Sigmoid colon (tissue), 6 donors: ENCODE measurements at regions not wholly inside any gene's neighbourhood (a gene's known extent, or its start where the extent isn't known, plus 50 kb on each side); places are given as distances from the start of the nearest gene placed in this dataset.

Experiments
- DNase-seq: peaks from one replicate; pipeline ENCODE4 v3.0.0-alpha.2; 2019
- H3K27ac ChIP-seq, 4 donors: fragments of 200-600 bp; sonication (generic); one replicate each; pipeline ENCODE4 v1.5.1; 2016 to 2019; ENCODE audit warnings: mild to moderate bottlenecking in 1 of 4
- H3K27me3 ChIP-seq, 3 donors: fragments of 200-600 bp; sonication (generic); one replicate each; pipeline ENCODE4 v1.5.1; 2019; ENCODE audit warnings: mild to moderate bottlenecking in 1 of 3
- H3K36me3 ChIP-seq, 4 donors: fragments of 200-600 bp; sonication (generic); one replicate each; pipeline ENCODE4 v1.5.1; 2016 to 2019
- H3K4me1 ChIP-seq, 4 donors: fragments of 200-600 bp; sonication (generic); one replicate each; pipeline ENCODE4 v1.5.1; 2017 to 2019
- H3K4me3 ChIP-seq, 4 donors: fragments of 200-600 bp; sonication (generic); one replicate each; pipeline ENCODE4 v1.5.1; 2017 to 2019; ENCODE audit warnings: mild to moderate bottlenecking in 2 of 4, moderate library complexity in 1 of 4
- H3K9me3 ChIP-seq, 4 donors: fragments of 200-600 bp in 3 of 4; sonication (generic) in 3 of 4; one replicate each; pipeline versions ENCODE4 v1.5.1 to v1.6.1; 2013 to 2019
- EP300 ChIP-seq, 4 donors: sonication (generic); formaldehyde crosslinking; IDR thresholded peaks; one replicate each; pipeline ENCODE4 v1.6.1; 2017; ENCODE audit warnings: antibody characterized with exemption in 4 of 4
- POLR2A ChIP-seq, 2 donors: fragments of 450-650 bp; IDR thresholded peaks; one replicate each; pipeline ENCODE4 v1.6.1; 2016; ENCODE audit warnings: antibody characterized with exemption in 2 of 2, mild to moderate bottlenecking in 2 of 2, moderate library complexity in 2 of 2
- POLR2AphosphoS5 ChIP-seq, 4 donors: sonication (generic); formaldehyde crosslinking; IDR thresholded peaks; one replicate each; pipeline ENCODE4 v1.6.1; 2017; ENCODE audit warnings: antibody characterized with exemption in 4 of 4
- WGBS, 2 donors: extraction: QIAGEN DNeasy Blood & Tissue Kit; methylation state at CpG; one replicate each; pipeline ENCODE4 v1.1.7; 2013; 5-methylcytosine and 5-hydroxymethylcytosine counted together
- intact Hi-C: fragments of 100-400 bp; cut with DNase I; formaldehyde crosslinking; loops from one replicate; pipeline ENCODE4 v1.15.1; 2023
- TF ChIP-seq, protein P1 (sequence below), 4 experiments: fragments of 450-650 bp in 3 of 4; fragments of 200-600 bp in 1 of 4; IDR thresholded peaks; one replicate each; pipeline ENCODE4 v1.5.1; 2016 to 2019; ENCODE audit warnings: antibody characterized with exemption in 4 of 4, mild to moderate bottlenecking in 3 of 4, moderate library complexity in 2 of 4
- donor health status: healthy with polysubstance abuse.
- donor health status: healthy.

- H3K27me3 ChIP-seq = no peaks in the 10 kb centered on the region
- H3K27ac ChIP-seq = no peak overlapping the region
- H3K9me3 ChIP-seq = no peaks in the 10 kb centered on the region
- no peak overlapping the region for H3K4me3 ChIP-seq
- intact Hi-C loops = no loop called here
- DNase-seq = no peak
- no peaks in the 10 kb centered on the region for H3K36me3 ChIP-seq
- H3K4me1 ChIP-seq = no peaks in the 10 kb centered on the region
- WGBS, 2 donors = 88 to 90% methylated on average over 4 of the region's 4 CpGs
- no peak for TF ChIP-seq POLR2AphosphoS5 (IDR thresholded peaks at IDR 0.05)
These were observed 175.4 kb upstream of the S100G start for GRCh38 chrX:16474511-16474910.

DNA sequence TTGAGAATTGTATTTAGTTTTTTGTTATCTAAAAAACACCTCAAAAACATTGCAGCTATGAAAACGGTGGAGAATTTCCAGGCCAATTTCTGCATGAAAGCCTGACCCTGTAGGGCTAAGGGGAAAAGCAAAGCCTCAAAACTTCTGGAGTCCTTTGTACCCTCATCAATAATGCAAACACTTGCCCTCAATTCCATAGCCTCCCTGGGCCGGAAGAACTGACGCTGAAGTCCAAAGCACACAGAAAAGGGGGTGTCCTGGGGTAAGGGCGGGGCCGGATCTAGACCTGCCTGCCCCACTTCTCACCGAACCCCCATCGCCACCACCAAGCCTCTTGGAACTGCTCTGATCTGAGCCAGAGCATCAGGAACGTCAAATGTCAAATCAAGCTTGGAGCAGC, 173.9 kb upstream of the S100G start:
- 82 to 88% methylated on average over 8 of the region's 8 CpGs for WGBS, 2 donors
- Histone ChIP-seq H3K27me3 (no peaks in the 10 kb centered on the region), H3K9me3 (no peaks in the 10 kb centered on the region), H3K36me3 (no peaks in the 10 kb centered on the region), H3K4me3 (no peak overlapping the region), H3K27ac (no peak overlapping the region), H3K4me1 (no peaks in the 10 kb centered on the region)
- intact Hi-C loops = no loop called here
- TF ChIP-seq EP300 (IDR thresholded peaks at IDR 0.05) (no peak), POLR2A (IDR thresholded peaks at IDR 0.05) (no peak), POLR2AphosphoS5 (IDR thresholded peaks at IDR 0.05) (no peak)
- TF ChIP-seq, protein P1, sequence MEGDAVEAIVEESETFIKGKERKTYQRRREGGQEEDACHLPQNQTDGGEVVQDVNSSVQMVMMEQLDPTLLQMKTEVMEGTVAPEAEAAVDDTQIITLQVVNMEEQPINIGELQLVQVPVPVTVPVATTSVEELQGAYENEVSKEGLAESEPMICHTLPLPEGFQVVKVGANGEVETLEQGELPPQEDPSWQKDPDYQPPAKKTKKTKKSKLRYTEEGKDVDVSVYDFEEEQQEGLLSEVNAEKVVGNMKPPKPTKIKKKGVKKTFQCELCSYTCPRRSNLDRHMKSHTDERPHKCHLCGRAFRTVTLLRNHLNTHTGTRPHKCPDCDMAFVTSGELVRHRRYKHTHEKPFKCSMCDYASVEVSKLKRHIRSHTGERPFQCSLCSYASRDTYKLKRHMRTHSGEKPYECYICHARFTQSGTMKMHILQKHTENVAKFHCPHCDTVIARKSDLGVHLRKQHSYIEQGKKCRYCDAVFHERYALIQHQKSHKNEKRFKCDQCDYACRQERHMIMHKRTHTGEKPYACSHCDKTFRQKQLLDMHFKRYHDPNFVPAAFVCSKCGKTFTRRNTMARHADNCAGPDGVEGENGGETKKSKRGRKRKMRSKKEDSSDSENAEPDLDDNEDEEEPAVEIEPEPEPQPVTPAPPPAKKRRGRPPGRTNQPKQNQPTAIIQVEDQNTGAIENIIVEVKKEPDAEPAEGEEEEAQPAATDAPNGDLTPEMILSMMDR (IDR thresholded peaks at IDR 0.05) = no peak
- DNase-seq = no peak

DNA sequence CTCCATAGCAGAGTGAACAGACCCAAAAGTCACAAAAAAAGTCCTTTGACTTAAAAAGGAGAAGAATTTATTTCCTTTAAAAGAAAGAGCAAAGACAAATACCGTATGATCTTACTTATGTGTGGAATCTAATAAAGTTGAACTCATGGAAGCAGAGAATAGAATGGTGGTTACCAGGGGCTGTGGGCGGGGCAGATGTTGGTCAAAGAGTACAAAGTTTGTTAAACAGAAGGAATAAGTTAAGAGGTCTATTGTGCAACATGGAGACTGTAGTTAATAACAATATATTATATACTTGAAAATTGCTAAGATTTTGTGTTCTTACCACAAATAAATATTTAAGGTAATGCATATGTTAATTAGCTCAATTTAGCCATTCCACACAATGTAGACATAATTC, 173.3 kb upstream of the S100G start:
- DNase-seq = no peak
- Histone ChIP-seq H3K4me3 (no peak overlapping the region), H3K9me3 (no peaks in the 10 kb centered on the region), H3K4me1 (no peaks in the 10 kb centered on the region), H3K27me3 (no peaks in the 10 kb centered on the region), H3K27ac (no peak overlapping the region), H3K36me3 (no peaks in the 10 kb centered on the region)
- intact Hi-C loops = no loop called here
- TF ChIP-seq, protein P1 (IDR thresholded peaks at IDR 0.05) = no peak
- TF ChIP-seq POLR2AphosphoS5 (IDR thresholded peaks at IDR 0.05) (no peak), EP300 (IDR thresholded peaks at IDR 0.05) (no peak), POLR2A (IDR thresholded peaks at IDR 0.05) (no peak)
- WGBS, 2 donors = 71 to 89% methylated on average over 2 of the region's 2 CpGs

DNA sequence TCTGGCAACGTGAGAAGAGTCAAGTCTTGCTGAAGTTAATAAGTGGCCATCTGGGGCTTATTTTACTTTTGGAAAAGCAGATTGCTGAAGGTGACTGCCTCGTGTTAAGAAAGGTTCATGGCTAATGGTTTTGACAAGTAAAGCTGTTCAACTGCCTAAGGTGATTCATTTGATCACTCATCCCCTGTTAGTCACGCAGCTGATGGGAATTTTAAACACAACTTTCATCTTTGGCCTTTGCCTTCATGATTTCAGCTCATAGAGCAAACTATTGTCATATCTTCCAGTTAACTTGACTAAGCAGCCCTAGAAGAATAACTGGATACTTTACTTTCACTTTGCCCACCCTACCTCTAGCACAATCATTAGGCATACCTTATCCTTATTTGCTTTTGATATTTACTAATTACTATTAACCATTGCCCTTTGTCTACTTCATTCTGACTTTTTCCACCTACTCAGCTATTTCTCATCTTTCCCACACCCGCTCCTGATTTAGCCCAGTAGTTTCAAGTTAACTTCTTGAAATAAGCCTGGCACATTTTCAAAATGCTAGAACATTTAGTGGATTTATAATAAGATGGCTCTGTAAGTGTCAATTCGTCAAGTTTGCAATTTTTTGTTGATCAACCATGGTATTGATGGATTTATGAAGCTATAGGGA, 170.6 kb upstream of the S100G start:
- H3K36me3 ChIP-seq = no peaks in the 10 kb centered on the region
- no peak overlapping the region for H3K27ac ChIP-seq
- no peaks in the 10 kb centered on the region for H3K27me3 ChIP-seq
- no peaks in the 10 kb centered on the region for H3K4me1 ChIP-seq
- H3K4me3 ChIP-seq = no peak overlapping the region
- intact Hi-C loops = no loop called here
- 78 to 80% methylated on average over 5 of the region's 5 CpGs for WGBS, 2 donors
- no peak for DNase-seq
- TF ChIP-seq EP300 (IDR thresholded peaks at IDR 0.05) (no peak), POLR2A (IDR thresholded peaks at IDR 0.05) (no peak), POLR2AphosphoS5 (IDR thresholded peaks at IDR 0.05) (no peak)
- TF ChIP-seq, protein P1 (IDR thresholded peaks at IDR 0.05) = no peak
- no peaks in the 10 kb centered on the region for H3K9me3 ChIP-seq

DNA sequence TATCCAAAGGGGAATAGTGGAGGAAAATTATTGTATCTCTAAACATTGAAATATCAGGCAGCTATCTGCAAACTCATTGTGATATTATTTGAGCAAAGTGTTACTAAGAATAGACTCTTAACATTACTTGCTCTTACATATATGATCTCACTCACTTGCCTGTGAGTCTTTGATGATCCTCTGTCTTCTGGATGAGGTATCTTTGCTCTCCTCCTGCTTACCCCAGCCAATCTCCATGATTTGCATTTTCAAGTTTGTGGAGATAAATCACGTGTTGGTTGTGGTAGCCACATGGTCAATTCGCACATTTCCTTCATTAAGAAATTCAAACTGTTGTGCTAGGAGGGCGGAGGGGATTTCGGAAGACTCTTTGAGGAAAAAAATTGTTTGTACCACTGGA, 169.9 kb upstream of the S100G start:
- WGBS, 2 donors = 91 to 94% methylated on average over 4 of the region's 4 CpGs
- no peaks in the 10 kb centered on the region for H3K27me3 ChIP-seq
- TF ChIP-seq POLR2A (IDR thresholded peaks at IDR 0.05) (no peak), POLR2AphosphoS5 (IDR thresholded peaks at IDR 0.05) (no peak), EP300 (IDR thresholded peaks at IDR 0.05) (no peak)
- TF ChIP-seq, protein P1 (IDR thresholded peaks at IDR 0.05) = no peak

More for the DNA sequence above, 169.9 kb upstream of the S100G start:
- Histone ChIP-seq H3K27ac (no peak overlapping the region), H3K4me3 (no peak overlapping the region), H3K4me1 (no peaks in the 10 kb centered on the region), H3K36me3 (no peaks in the 10 kb centered on the region), H3K9me3 (no peaks in the 10 kb centered on the region)
- intact Hi-C loops = no loop called here
- DNase-seq = no peak
